Neural cell (in vitro differentiated cells): ENCODE measurements at regions not wholly inside any gene's neighbourhood (a gene's known extent, or its start where the extent isn't known, plus 50 kb on each side); places are given as distances from the start of the nearest gene placed in this dataset.

Source experiments
- POLR2AphosphoS5 ChIP-seq: IDR thresholded peaks from 2 replicates; pipeline ENCODE4 v1.6.1; 2012
- RAD21 ChIP-seq: fragments of 450-650 bp; conservative IDR thresholded peaks from 2 replicates; pipeline ENCODE4 v1.6.1; 2014; ENCODE audit warnings: antibody characterized with exemption, mild to moderate bottlenecking, moderate library complexity
- TF ChIP-seq, protein P1 (sequence below): fragments of 450-650 bp; IDR thresholded peaks from 2 replicates; pipeline ENCODE4 v1.5.1; 2014; ENCODE audit warnings: antibody characterized with exemption, mild to moderate bottlenecking, moderate library complexity; ENCODE audit not compliant: poor library complexity, severe bottlenecking

DNA sequence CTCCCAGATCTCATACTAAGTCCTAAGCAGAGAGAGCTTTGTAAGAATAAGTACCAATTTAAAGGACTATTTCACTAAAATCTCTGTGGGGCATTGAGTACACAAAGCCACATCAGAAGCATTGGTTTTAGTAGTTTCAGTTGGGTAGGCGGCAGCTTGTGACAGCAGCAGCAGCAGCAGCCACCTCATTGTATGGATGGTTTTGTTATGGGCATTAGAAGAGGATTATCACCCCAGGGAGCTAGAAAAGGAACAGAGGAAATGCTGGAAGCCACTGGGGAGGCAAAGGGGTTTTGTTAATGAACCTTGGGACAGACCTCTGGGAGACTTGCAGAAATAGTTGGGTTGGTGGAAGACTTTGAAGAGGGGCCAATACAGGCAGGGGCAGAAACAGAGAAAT, 93.9 kb upstream of the FRMPD3 start:
- TF ChIP-seq, protein P1, sequence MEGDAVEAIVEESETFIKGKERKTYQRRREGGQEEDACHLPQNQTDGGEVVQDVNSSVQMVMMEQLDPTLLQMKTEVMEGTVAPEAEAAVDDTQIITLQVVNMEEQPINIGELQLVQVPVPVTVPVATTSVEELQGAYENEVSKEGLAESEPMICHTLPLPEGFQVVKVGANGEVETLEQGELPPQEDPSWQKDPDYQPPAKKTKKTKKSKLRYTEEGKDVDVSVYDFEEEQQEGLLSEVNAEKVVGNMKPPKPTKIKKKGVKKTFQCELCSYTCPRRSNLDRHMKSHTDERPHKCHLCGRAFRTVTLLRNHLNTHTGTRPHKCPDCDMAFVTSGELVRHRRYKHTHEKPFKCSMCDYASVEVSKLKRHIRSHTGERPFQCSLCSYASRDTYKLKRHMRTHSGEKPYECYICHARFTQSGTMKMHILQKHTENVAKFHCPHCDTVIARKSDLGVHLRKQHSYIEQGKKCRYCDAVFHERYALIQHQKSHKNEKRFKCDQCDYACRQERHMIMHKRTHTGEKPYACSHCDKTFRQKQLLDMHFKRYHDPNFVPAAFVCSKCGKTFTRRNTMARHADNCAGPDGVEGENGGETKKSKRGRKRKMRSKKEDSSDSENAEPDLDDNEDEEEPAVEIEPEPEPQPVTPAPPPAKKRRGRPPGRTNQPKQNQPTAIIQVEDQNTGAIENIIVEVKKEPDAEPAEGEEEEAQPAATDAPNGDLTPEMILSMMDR: no peak
- TF ChIP-seq RAD21 (no peak), POLR2AphosphoS5 (no peak)
